Tibial artery (tissue), 4 donors: ENCODE measurements at regions not wholly inside any gene's neighbourhood (a gene's known extent, or its start where the extent isn't known, plus 50 kb on each side); places are given as distances from the start of the nearest gene placed in this dataset.

ENCODE experiments used
- DNase-seq, 2 donors: peaks; one replicate each; pipeline ENCODE4 v3.0.0-alpha.2; 2019
- H3K27ac ChIP-seq, 2 donors: fragments of 200-600 bp; sonication (generic) in 1 of 2; 1 replicate in 1 of 2; 2 replicates in 1 of 2; pipeline ENCODE4 v1.5.1; 2018 to 2019; ENCODE audit warnings: mild to moderate bottlenecking in 1 of 2
- H3K27me3 ChIP-seq, 2 donors: fragments of 200-600 bp; sonication (generic) in 1 of 2; one replicate each; pipeline versions ENCODE4 v1.5.1 to v1.6.0; 2016 to 2019
- H3K36me3 ChIP-seq, 3 donors: fragments of 200-600 bp; sonication (generic) in 2 of 3; one replicate each; pipeline ENCODE4 v1.5.1; 2016 to 2019; ENCODE audit warnings: mild to moderate bottlenecking in 2 of 3
- H3K4me1 ChIP-seq, 4 donors: fragments of 200-600 bp; sonication (generic) in 2 of 4; 1 replicate in 3 of 4; 2 replicates in 1 of 4; pipeline ENCODE4 v1.5.1; 2016 to 2019
- H3K4me3 ChIP-seq, 2 donors: fragments of 200-600 bp; sonication (generic) in 1 of 2; 1 replicate in 1 of 2; 2 replicates in 1 of 2; pipeline ENCODE4 v1.5.1; 2018 to 2019; ENCODE audit warnings: mild to moderate bottlenecking in 2 of 2
- H3K9me3 ChIP-seq, 3 donors: fragments of 200-600 bp; sonication (generic) in 1 of 3; one replicate each; pipeline ENCODE4 v1.5.1; 2016 to 2019
- CTCF ChIP-seq, 2 experiments: fragments of 200-600 bp in 1 of 2; fragments of 450-650 bp in 1 of 2; IDR thresholded peaks; one replicate each; pipeline ENCODE4 v1.5.1; 2017 to 2019; ENCODE audit warnings: antibody characterized with exemption in 2 of 2, mild to moderate bottlenecking in 1 of 2, moderate library complexity in 1 of 2
- intact Hi-C: fragments of 100-400 bp; cut with DNase I; formaldehyde crosslinking; loops from one replicate; pipeline ENCODE4 v1.15.0; 2023; ENCODE audit warnings: low total_unique reads

GRCh38 chr5:86735370-86735769 lies 117.6 kb downstream of the COX7C start:
- H3K4me3 ChIP-seq, result no peak overlapping the region
- intact Hi-C loops, result no loop called here
- no peaks in the 10 kb centered on the region for H3K36me3 ChIP-seq

GRCh38 chr5:86737579-86737978 lies 119.8 kb downstream of the COX7C start:
- H3K4me1 ChIP-seq, result no peaks in the 10 kb centered on the region
- TF ChIP-seq CTCF (IDR thresholded peaks at IDR 0.05), result no peak
- intact Hi-C loops, result no loop called here

More at GRCh38 chr5:86735370-86735769, 117.6 kb downstream of the COX7C start:
- H3K4me1 ChIP-seq, result no peaks in the 10 kb centered on the region
- no peaks in the 10 kb centered on the region for H3K27me3 ChIP-seq
- H3K9me3 ChIP-seq, result peaks cover 0 to 24% (median 19%) of the 10 kb centered on the region in 3 donors
- no peak for DNase-seq
- no peak for TF ChIP-seq CTCF (IDR thresholded peaks at IDR 0.05)
- H3K27ac ChIP-seq, result no peak overlapping the region

GRCh38 chr5:86748538-86749105 lies 130.9 kb downstream of the COX7C start:
- TF ChIP-seq CTCF (IDR thresholded peaks at IDR 0.05), result no peak
- no peaks in the 10 kb centered on the region for H3K4me1 ChIP-seq
- no peak for DNase-seq
- no peaks in the 10 kb centered on the region for H3K9me3 ChIP-seq
- no peak overlapping the region for H3K27ac ChIP-seq
- no peak overlapping the region for H3K4me3 ChIP-seq
- no peaks in the 10 kb centered on the region for H3K36me3 ChIP-seq
- no peaks in the 10 kb centered on the region for H3K27me3 ChIP-seq
- intact Hi-C loops, result no loop called here

More at GRCh38 chr5:86737579-86737978, 119.8 kb downstream of the COX7C start:
- H3K4me3 ChIP-seq, result no peak overlapping the region
- H3K27me3 ChIP-seq, result no peaks in the 10 kb centered on the region
- DNase-seq, result no peak
- no peaks in the 10 kb centered on the region for H3K36me3 ChIP-seq
- H3K9me3 ChIP-seq, result peaks cover 0 to 21% (median 16%) of the 10 kb centered on the region in 3 donors
- H3K27ac ChIP-seq, result no peak overlapping the region

GRCh38 chr5:86749841-86750240 lies 132.1 kb downstream of the COX7C start:
- no peak overlapping the region for H3K4me3 ChIP-seq
- H3K27me3 ChIP-seq, result no peaks in the 10 kb centered on the region
- H3K4me1 ChIP-seq, result no peaks in the 10 kb centered on the region
- no peak overlapping the region for H3K27ac ChIP-seq
- no peak for DNase-seq
- H3K36me3 ChIP-seq, result no peaks in the 10 kb centered on the region
- H3K9me3 ChIP-seq, result no peaks in the 10 kb centered on the region
- intact Hi-C loops, result no loop called here
- no peak for TF ChIP-seq CTCF (IDR thresholded peaks at IDR 0.05)

GRCh38 chr5:86756839-86757238 lies 139.1 kb downstream of the COX7C start:
- Histone ChIP-seq H3K27me3 (no peaks in the 10 kb centered on the region), H3K36me3 (no peaks in the 10 kb centered on the region), H3K4me3 (no peak overlapping the region), H3K27ac (no peak overlapping the region), H3K9me3 (no peaks in the 10 kb centered on the region), H3K4me1 (no peaks in the 10 kb centered on the region)
- DNase-seq, result no peak
- no peak for TF ChIP-seq CTCF (IDR thresholded peaks at IDR 0.05)
- intact Hi-C loops, result no loop called here

GRCh38 chr5:86757824-86758223 lies 140.1 kb downstream of the COX7C start:
- Histone ChIP-seq H3K9me3 (no peaks in the 10 kb centered on the region), H3K4me3 (no peak overlapping the region), H3K27ac (no peak overlapping the region), H3K4me1 (no peaks in the 10 kb centered on the region), H3K36me3 (no peaks in the 10 kb centered on the region), H3K27me3 (no peaks in the 10 kb centered on the region)
- DNase-seq, result no peak
- intact Hi-C loops, result no loop called here
- no peak for TF ChIP-seq CTCF (IDR thresholded peaks at IDR 0.05)
